ENCODE measurements at regions not wholly inside any gene's neighbourhood (a gene's known extent, or its start where the extent isn't known, plus 50 kb on each side); places are given as distances from the start of the nearest gene placed in this dataset.

GRCh38 chr6:90729057-90729456 is 142.2 kb upstream of the MAP3K7 start:
- no peak for TF ChIP-seq EP300 (IDR thresholded peaks at IDR 0.05)
- TF ChIP-seq CTCF (IDR thresholded peaks at IDR 0.05), result no peak
- TF ChIP-seq NR3C1 (IDR thresholded peaks at IDR 0.05), result no peak
- no peak for TF ChIP-seq RCOR1 (IDR thresholded peaks at IDR 0.05; ENCODE audit: low read depth, low read length)
- TF ChIP-seq BHLHE40 (IDR thresholded peaks at IDR 0.05; ENCODE audit: low read depth, low read length), result no peak
- no peak for TF ChIP-seq RAD21 (conservative IDR thresholded peaks at IDR 0.05 in 1 of 2, IDR thresholded peaks at IDR 0.05 in 1 of 2)
- no peak for TF ChIP-seq RNF2 (IDR thresholded peaks at IDR 0.05; ENCODE audit: borderline replicate concordance, low read depth)
- TF ChIP-seq MAX (IDR thresholded peaks at IDR 0.05), result no peak
